HFFc6 (cell line): ENCODE measurements at regions not wholly inside any gene's neighbourhood (a gene's known extent, or its start where the extent isn't known, plus 50 kb on each side); places are given as distances from the start of the nearest gene placed in this dataset.

Experiments used
- DNase-seq: peaks from one replicate; pipeline ENCODE4 v3.0.0-alpha.2; 2018
- H3K27ac Mint-ChIP-seq: 2 replicates; pipeline ENCODE4 v1.8.0; 2020; ENCODE audit warnings: mild to moderate bottlenecking, mixed read lengths
- H3K27me3 Mint-ChIP-seq: 2 replicates; pipeline ENCODE4 v1.8.0; 2021; ENCODE audit warnings: mild to moderate bottlenecking, moderate library complexity, mixed read lengths; ENCODE audit not compliant: insufficient read depth
- H3K36me3 Mint-ChIP-seq: 2 replicates; pipeline ENCODE4 v1.8.0; 2021; ENCODE audit warnings: low read depth, mixed read lengths
- H3K4me1 Mint-ChIP-seq: 2 replicates; pipeline ENCODE4 v1.8.0; 2020; ENCODE audit warnings: low read depth, mixed read lengths
- H3K4me3 Mint-ChIP-seq: 2 replicates; pipeline ENCODE4 v1.8.0; 2020; ENCODE audit warnings: mild to moderate bottlenecking, moderate library complexity, mixed read lengths
- H3K9me3 Mint-ChIP-seq: 2 replicates; pipeline ENCODE4 v1.8.0; 2020; ENCODE audit warnings: mild to moderate bottlenecking, mixed read lengths
- CTCF ChIP-seq: fragments of 200-600 bp; sonication (generic); IDR thresholded peaks from 2 replicates; pipeline ENCODE4 v1.5.0; 2021; ENCODE audit warnings: antibody characterized with exemption, mild to moderate bottlenecking

- Mint-ChIP-seq H3K36me3 (no peaks in the 10 kb centered on the region), H3K9me3 (peaks cover 18% of the 10 kb centered on the region), H3K27ac (no peak overlapping the region), H3K4me3 (no peak overlapping the region), H3K4me1 (no peaks in the 10 kb centered on the region), H3K27me3 (no peaks in the 10 kb centered on the region)
- DNase-seq = no peak
- no peak for TF ChIP-seq CTCF
Observed at GRCh38 chr12:97162173-97162572, 255.1 kb downstream of the NEDD1 start.

GRCh38 chr12:97164936-97165335, 257.9 kb downstream of the NEDD1 start:
- Mint-ChIP-seq H3K27ac (no peak overlapping the region), H3K36me3 (no peaks in the 10 kb centered on the region), H3K4me3 (no peak overlapping the region), H3K27me3 (no peaks in the 10 kb centered on the region), H3K4me1 (no peaks in the 10 kb centered on the region), H3K9me3 (peaks cover 9% of the 10 kb centered on the region)
- no peak for TF ChIP-seq CTCF
- no peak for DNase-seq

- Mint-ChIP-seq H3K4me1 (no peaks in the 10 kb centered on the region), H3K27ac (no peak overlapping the region), H3K36me3 (no peaks in the 10 kb centered on the region), H3K4me3 (no peak overlapping the region), H3K9me3 (peaks cover 9% of the 10 kb centered on the region), H3K27me3 (no peaks in the 10 kb centered on the region)
- TF ChIP-seq CTCF = no peak
- DNase-seq = no peak
Observed at GRCh38 chr12:97167598-97167997, 260.5 kb downstream of the NEDD1 start.

GRCh38 chr12:97168804-97169203, 261.7 kb downstream of the NEDD1 start:
- H3K27ac Mint-ChIP-seq = no peak overlapping the region
- no peaks in the 10 kb centered on the region for H3K36me3 Mint-ChIP-seq
- no peak for DNase-seq
- no peaks in the 10 kb centered on the region for H3K27me3 Mint-ChIP-seq
- H3K9me3 Mint-ChIP-seq = peaks cover 5% of the 10 kb centered on the region
- no peak overlapping the region for H3K4me3 Mint-ChIP-seq
- TF ChIP-seq CTCF = no peak
- H3K4me1 Mint-ChIP-seq = no peaks in the 10 kb centered on the region

GRCh38 chr12:97169889-97170567, 263.0 kb downstream of the NEDD1 start:
- Mint-ChIP-seq H3K4me3 (no peak overlapping the region), H3K9me3 (peaks cover under 1% of the 10 kb centered on the region), H3K36me3 (no peaks in the 10 kb centered on the region), H3K4me1 (no peaks in the 10 kb centered on the region), H3K27me3 (no peaks in the 10 kb centered on the region), H3K27ac (no peak overlapping the region)
- DNase-seq = no peak
- TF ChIP-seq CTCF = no peak
